ENCODE measurements at regions not wholly inside any gene's neighbourhood (a gene's known extent, or its start where the extent isn't known, plus 50 kb on each side); places are given as distances from the start of the nearest gene placed in this dataset.

- no peak for DNase-seq (ENCODE audit: insufficient read length, low spot score, missing footprints)
- no peak for TF ChIP-seq CTCF (IDR thresholded peaks at IDR 0.05; ENCODE audit: extremely low read depth, low read depth, low read length)
- no peak overlapping the region for H3K4me3 ChIP-seq (ENCODE audit: insufficient read depth, low read length)
- no peaks in the 10 kb centered on the region for H4K20me1 ChIP-seq (ENCODE audit: insufficient read depth, low read length)
- no peak overlapping the region for H3K4me2 ChIP-seq (ENCODE audit: insufficient read depth, low read length)
- no peaks in the 10 kb centered on the region for H3K4me1 ChIP-seq (ENCODE audit: insufficient read depth, low read length)
- H3K9me3 ChIP-seq (ENCODE audit: low read depth, low read length) = no peaks in the 10 kb centered on the region
- H2AFZ ChIP-seq (ENCODE audit: low read length) = no peak overlapping the region
- H3K27me3 ChIP-seq (ENCODE audit: insufficient read depth, low read length) = peaks cover 1% of the 10 kb centered on the region
- H3K36me3 ChIP-seq (ENCODE audit: insufficient read depth, low read length) = no peaks in the 10 kb centered on the region
- H3K79me2 ChIP-seq (ENCODE audit: insufficient read depth, low read length) = no peaks in the 10 kb centered on the region
- no peak overlapping the region for H3K27ac ChIP-seq (ENCODE audit: low read depth, low read length)
These were observed 64.9 kb upstream of the IL12B start for GRCh38 chr5:159395202-159395601.

- DNase-seq (ENCODE audit: insufficient read length, low spot score, missing footprints) = no peak
- TF ChIP-seq CTCF (IDR thresholded peaks at IDR 0.05; ENCODE audit: extremely low read depth, low read depth, low read length) = no peak
These were observed 68.6 kb upstream of the IL12B start for GRCh38 chr5:159398936-159399335.

GRCh38 chr5:159400476-159400875 is 70.2 kb upstream of the IL12B start:
- Histone ChIP-seq H3K27ac (ENCODE audit: low read depth, low read length) (no peak overlapping the region), H2AFZ (ENCODE audit: low read length) (no peak overlapping the region), H3K79me2 (ENCODE audit: insufficient read depth, low read length) (no peaks in the 10 kb centered on the region), H3K36me3 (ENCODE audit: insufficient read depth, low read length) (no peaks in the 10 kb centered on the region), H4K20me1 (ENCODE audit: insufficient read depth, low read length) (no peaks in the 10 kb centered on the region), H3K4me3 (ENCODE audit: insufficient read depth, low read length) (no peak overlapping the region), H3K4me1 (ENCODE audit: insufficient read depth, low read length) (no peaks in the 10 kb centered on the region), H3K9me3 (ENCODE audit: low read depth, low read length) (no peaks in the 10 kb centered on the region), H3K4me2 (ENCODE audit: insufficient read depth, low read length) (no peak overlapping the region), H3K27me3 (ENCODE audit: insufficient read depth, low read length) (peaks cover 5% of the 10 kb centered on the region)
- DNase-seq (ENCODE audit: insufficient read length, low spot score, missing footprints) = no peak
- no peak for TF ChIP-seq CTCF (IDR thresholded peaks at IDR 0.05; ENCODE audit: extremely low read depth, low read depth, low read length)

More at GRCh38 chr5:159398936-159399335, 68.6 kb upstream of the IL12B start:
- Histone ChIP-seq H3K4me1 (ENCODE audit: insufficient read depth, low read length) (no peaks in the 10 kb centered on the region), H3K36me3 (ENCODE audit: insufficient read depth, low read length) (no peaks in the 10 kb centered on the region), H4K20me1 (ENCODE audit: insufficient read depth, low read length) (no peaks in the 10 kb centered on the region), H3K27ac (ENCODE audit: low read depth, low read length) (no peak overlapping the region), H3K27me3 (ENCODE audit: insufficient read depth, low read length) (peaks cover 5% of the 10 kb centered on the region), H3K4me3 (ENCODE audit: insufficient read depth, low read length) (no peak overlapping the region), H3K9me3 (ENCODE audit: low read depth, low read length) (no peaks in the 10 kb centered on the region), H3K79me2 (ENCODE audit: insufficient read depth, low read length) (no peaks in the 10 kb centered on the region), H2AFZ (ENCODE audit: low read length) (no peak overlapping the region), H3K4me2 (ENCODE audit: insufficient read depth, low read length) (no peak overlapping the region)

GRCh38 chr5:159402311-159402710 is 72.0 kb upstream of the IL12B start:
- H3K9me3 ChIP-seq (ENCODE audit: low read depth, low read length) = no peaks in the 10 kb centered on the region
- no peak for DNase-seq (ENCODE audit: insufficient read length, low spot score, missing footprints)
- H3K27me3 ChIP-seq (ENCODE audit: insufficient read depth, low read length) = peaks cover 5% of the 10 kb centered on the region
- H2AFZ ChIP-seq (ENCODE audit: low read length) = no peak overlapping the region
- no peak overlapping the region for H3K27ac ChIP-seq (ENCODE audit: low read depth, low read length)
- H3K4me2 ChIP-seq (ENCODE audit: insufficient read depth, low read length) = no peak overlapping the region
- no peak overlapping the region for H3K4me3 ChIP-seq (ENCODE audit: insufficient read depth, low read length)
- H4K20me1 ChIP-seq (ENCODE audit: insufficient read depth, low read length) = no peaks in the 10 kb centered on the region
- no peak for TF ChIP-seq CTCF (IDR thresholded peaks at IDR 0.05; ENCODE audit: extremely low read depth, low read depth, low read length)
- no peaks in the 10 kb centered on the region for H3K36me3 ChIP-seq (ENCODE audit: insufficient read depth, low read length)
- no peaks in the 10 kb centered on the region for H3K79me2 ChIP-seq (ENCODE audit: insufficient read depth, low read length)
- H3K4me1 ChIP-seq (ENCODE audit: insufficient read depth, low read length) = no peaks in the 10 kb centered on the region

Data from osteoblast (primary cell).